Inflammatory macrophage treated with lipopolysaccharide for 1 hour (primary cell): ENCODE measurements at regions not wholly inside any gene's neighbourhood (a gene's known extent, or its start where the extent isn't known, plus 50 kb on each side); places are given as distances from the start of the nearest gene placed in this dataset.

Experiments used
- DNase-seq, 2 donors: peaks; one replicate each; pipeline ENCODE4 v3.0.0-alpha.2; 2020 to 2022

GRCh38 chr11:45472716-45473317 is 186.7 kb upstream of the SYT13 start:
- DNase-seq = no peak

- DNase-seq = no peak
These were observed 185.1 kb upstream of the SYT13 start for GRCh38 chr11:45471266-45471665.

- no peak for DNase-seq
These were observed 184.6 kb upstream of the SYT13 start for GRCh38 chr11:45470794-45471167.

GRCh38 chr11:45470151-45470793 is 184.1 kb upstream of the SYT13 start:
- no peak for DNase-seq

GRCh38 chr11:45468267-45468856 is 182.2 kb upstream of the SYT13 start:
- DNase-seq = no peak

- no peak for DNase-seq
These were observed 177.4 kb upstream of the SYT13 start for GRCh38 chr11:45463541-45463940.

GRCh38 chr11:45461514-45461913 is 175.4 kb upstream of the SYT13 start:
- DNase-seq = no peak

- DNase-seq = no peak
These were observed 173.3 kb upstream of the SYT13 start for GRCh38 chr11:45459491-45459890.

GRCh38 chr11:45458269-45458668 is 172.1 kb upstream of the SYT13 start:
- DNase-seq = no peak

GRCh38 chr11:45457649-45458048 is 171.5 kb upstream of the SYT13 start:
- no peak for DNase-seq

- DNase-seq = no peak
These were observed 170.5 kb upstream of the SYT13 start for GRCh38 chr11:45456686-45457085.

- DNase-seq = no peak
These were observed 169.4 kb upstream of the SYT13 start for GRCh38 chr11:45455536-45455935.

GRCh38 chr11:45454917-45455401 is 168.8 kb upstream of the SYT13 start:
- DNase-seq = no peak

GRCh38 chr11:45453721-45454120 is 167.6 kb upstream of the SYT13 start:
- DNase-seq = no peak

- no peak for DNase-seq
These were observed 165.8 kb upstream of the SYT13 start for GRCh38 chr11:45451766-45452440.

- DNase-seq = no peak
These were observed 164.0 kb upstream of the SYT13 start for GRCh38 chr11:45450189-45450588.

GRCh38 chr11:45449036-45449601 is 163.0 kb upstream of the SYT13 start:
- no peak for DNase-seq

- no peak for DNase-seq
These were observed 162.4 kb upstream of the SYT13 start for GRCh38 chr11:45448561-45448960.

GRCh38 chr11:45446998-45447397 is 160.9 kb upstream of the SYT13 start:
- DNase-seq = no peak

GRCh38 chr11:45446434-45446833 is 160.3 kb upstream of the SYT13 start:
- DNase-seq = no peak

GRCh38 chr11:45444796-45445195 is 158.7 kb upstream of the SYT13 start:
- DNase-seq = peak; percentile 24 to 47

GRCh38 chr11:45440111-45440510 is 154.0 kb upstream of the SYT13 start:
- DNase-seq = no peak

GRCh38 chr11:45436966-45437365 is 150.8 kb upstream of the SYT13 start:
- no peak for DNase-seq

- no peak for DNase-seq
These were observed 150.0 kb upstream of the SYT13 start for GRCh38 chr11:45436118-45436517.
